Endothelial cell of umbilical vein (primary cell): ENCODE measurements at regions not wholly inside any gene's neighbourhood (a gene's known extent, or its start where the extent isn't known, plus 50 kb on each side); places are given as distances from the start of the nearest gene placed in this dataset.

Experiments used
- BruUV-seq: library from RNA; stranded (reverse); fragments of 400-500 nt; replicated peaks from 2 replicates; lab custom pipeline; 2021; lab: Mats Ljungman, UMichigan
- CTCF ChIA-PET: fragments of 300-600, 350-600 bp; sonication (Branson Sonifier 250); formaldehyde crosslinking; loops from one replicate; lab custom pipeline; 2021; ENCODE audit warnings: antibody characterized with exemption, inconsistent platforms; lab: Charles Lee
- POLR2A ChIA-PET: fragments of 300-600, 350-600 bp; sonication (Branson Sonifier 250); formaldehyde crosslinking; loops from one replicate; lab custom pipeline; 2021; ENCODE audit warnings: antibody characterized with exemption, inconsistent platforms; lab: Charles Lee
- DNase-seq: peaks from one replicate; pipeline ENCODE4 v3.0.0-alpha.2; 2011; ENCODE audit warnings: low read depth, low spot score
- FAIRE-seq: peaks from 2 replicates; lab custom pipeline; 2011; peaks lifted over from hg19 to GRCh38; lab: Jason Lieb, UNC
- H2AFZ ChIP-seq: 2 replicates; pipeline ENCODE4 v1.6.0; 2012; ENCODE audit warnings: low read depth, low read length, control low read depth, inconsistent platforms
- H3K27ac ChIP-seq: 2 replicates; pipeline ENCODE4 v1.5.1; 2011; ENCODE audit warnings: low read depth, mild to moderate bottlenecking, control low read depth, low read length, moderate library complexity; ENCODE audit not compliant: insufficient read depth
- H3K27me3 ChIP-seq, 2 experiments: 2 replicates each; pipeline versions ENCODE4 v1.6.0 to v1.6.1; 2011; ENCODE audit warnings: low read length in 2 of 2, mixed read lengths in 1 of 2; ENCODE audit not compliant: control insufficient read depth in 2 of 2, insufficient read depth in 2 of 2
- H3K36me3 ChIP-seq, 2 experiments: 2 replicates in 1 of 2; 3 replicates in 1 of 2; pipeline ENCODE4 v1.5.1; 2011; ENCODE audit warnings: low read length in 2 of 2, mild to moderate bottlenecking in 1 of 2, moderate library complexity in 1 of 2; ENCODE audit not compliant: control insufficient read depth in 2 of 2, insufficient read depth in 2 of 2; ENCODE audit errors: extremely low read depth in 1 of 2
- H3K4me1 ChIP-seq: 3 replicates; pipeline ENCODE4 v1.5.1; 2011; ENCODE audit warnings: mild to moderate bottlenecking, low read length; ENCODE audit not compliant: control insufficient read depth, insufficient read depth; ENCODE audit errors: extremely low read depth
- H3K4me2 ChIP-seq: 2 replicates; pipeline ENCODE4 v1.6.1; 2011; ENCODE audit warnings: low read length, control low read depth, mixed read lengths; ENCODE audit not compliant: insufficient read depth
- H3K4me3 ChIP-seq, 3 experiments: fragments of 200-600 bp in 1 of 3; sonication (generic), shearing (Covaris generic) in 1 of 3; replicated peaks in 1 of 3; 2 replicates each; pipeline ENCODE4 v1.5.1; 2011 to 2016; ENCODE audit warnings: control low read depth in 3 of 3, low read length in 3 of 3, mild to moderate bottlenecking in 2 of 3, inconsistent platforms in 1 of 3, low read depth in 1 of 3, moderate library complexity in 1 of 3; ENCODE audit not compliant: insufficient read depth in 1 of 3
- H3K79me2 ChIP-seq: 2 replicates; pipeline ENCODE4 v1.6.0; 2012; ENCODE audit warnings: low read length, inconsistent platforms; ENCODE audit not compliant: control insufficient read depth, insufficient read depth
- H3K9ac ChIP-seq: replicated peaks from 2 replicates; pipeline ENCODE3; 2011; ENCODE audit warnings: low read length, control low read depth; ENCODE audit not compliant: insufficient read depth; ENCODE audit errors: extremely low read depth
- H3K9me1 ChIP-seq: replicated peaks from 3 replicates; pipeline ENCODE4 v1.6.0; 2011; ENCODE audit warnings: mild to moderate bottlenecking, low read length; ENCODE audit not compliant: control insufficient read depth, insufficient read depth; ENCODE audit errors: extremely low read depth
- H3K9me3 ChIP-seq: replicated peaks from 2 replicates; pipeline ENCODE4 v1.5.1; 2012; ENCODE audit warnings: low read length, inconsistent platforms; ENCODE audit not compliant: control insufficient read depth, insufficient read depth
- H4K20me1 ChIP-seq: replicated peaks from 2 replicates; pipeline ENCODE3; 2011; ENCODE audit warnings: mild to moderate bottlenecking, low read length; ENCODE audit not compliant: control insufficient read depth, insufficient read depth; ENCODE audit errors: extremely low read depth
- CTCF ChIP-seq, 2 donors: IDR thresholded peaks; 1 replicate in 1 of 2; 2 replicates in 1 of 2; pipeline ENCODE4 v1.5.1; 2011; ENCODE audit warnings: low read length in 2 of 2, mild to moderate bottlenecking in 2 of 2, moderate library complexity in 2 of 2, control low read depth in 1 of 2, inconsistent platforms in 1 of 2, low read depth in 1 of 2; ENCODE audit not compliant: insufficient read depth in 1 of 2; ENCODE audit errors: extremely low read depth in 1 of 2
- EZH2 ChIP-seq: IDR thresholded peaks from 2 replicates; pipeline ENCODE4 v1.6.1; 2012; ENCODE audit warnings: borderline replicate concordance, low read depth, mild to moderate bottlenecking, moderate library complexity, low read length, inconsistent platforms; ENCODE audit not compliant: severe bottlenecking
- FOS ChIP-seq: IDR thresholded peaks from 2 replicates; pipeline ENCODE4 v1.6.1; 2011; ENCODE audit warnings: mild to moderate bottlenecking, low read length, moderate library complexity, borderline replicate concordance; ENCODE audit not compliant: insufficient read depth
- GATA2 ChIP-seq: IDR thresholded peaks from 2 replicates; pipeline ENCODE4 v1.7.0; 2011; ENCODE audit warnings: low read depth, mild to moderate bottlenecking, moderate library complexity, mixed read lengths, low read length; ENCODE audit not compliant: insufficient read length, insufficient read depth
- JUN ChIP-seq: IDR thresholded peaks from 2 replicates; pipeline ENCODE4 v1.6.1; 2011; ENCODE audit warnings: borderline replicate concordance, low read depth; ENCODE audit not compliant: insufficient read length, insufficient read depth
- MAX ChIP-seq: IDR thresholded peaks from 2 replicates; pipeline ENCODE4 v1.6.1; 2011; ENCODE audit not compliant: insufficient read depth, insufficient read length
- MYC ChIP-seq: IDR thresholded peaks from one replicate; pipeline ENCODE4 v1.6.1; 2011; ENCODE audit warnings: mild to moderate bottlenecking, low read depth, low read length
- POLR2A ChIP-seq: IDR thresholded peaks from 2 replicates; pipeline ENCODE4 v1.6.1; 2012; ENCODE audit warnings: low read depth, mild to moderate bottlenecking, control low read depth, low read length
- POLR2AphosphoS5 ChIP-seq: IDR thresholded peaks from 2 replicates; pipeline ENCODE4 v1.6.1; 2012; ENCODE audit warnings: low read depth, mild to moderate bottlenecking, control low read depth, low read length, moderate library complexity; ENCODE audit not compliant: insufficient read depth
- dilution Hi-C: fragments of 300-500 bp; cut with MboI; formaldehyde crosslinking; loops from one replicate; pipeline ENCODE4 v1.15.0; 2019; ENCODE audit warnings: low sequenced_read_pairs; ENCODE audit not compliant: extremely low pct_ligation_motif_present
- intact Hi-C: fragments of 100-400 bp; cut with micrococcal nuclease; formaldehyde crosslinking; loops from one replicate; pipeline ENCODE4 v1.10.0; 2022

- ChIA-PET CTCF (no interaction called here), POLR2A (no interaction called here)
- DNase-seq, result no peak
- Histone ChIP-seq H3K9me3 (no peaks in the 10 kb centered on the region), H3K27ac (no peak overlapping the region), H3K36me3 (no peaks in the 10 kb centered on the region), H3K79me2 (no peaks in the 10 kb centered on the region), H4K20me1 (no peaks in the 10 kb centered on the region), H3K4me3 (no peak overlapping the region), H3K9ac (no peak overlapping the region), H3K27me3 (no peaks in the 10 kb centered on the region), H3K9me1 (no peaks in the 10 kb centered on the region), H3K4me2 (no peak overlapping the region), H2AFZ (no peak overlapping the region), H3K4me1 (no peaks in the 10 kb centered on the region)
- dilution Hi-C loops, result no loop called here
- FAIRE-seq, result no peak
- BruUV-seq, result no TSS peak
- TF ChIP-seq EZH2, result no peak
- no peak for TF ChIP-seq JUN
- TF ChIP-seq FOS, result no peak
- no peak for TF ChIP-seq POLR2AphosphoS5
- no peak for TF ChIP-seq MYC
- TF ChIP-seq POLR2A, result no peak
- no peak for TF ChIP-seq MAX
- no peak for TF ChIP-seq GATA2
- no peak for TF ChIP-seq CTCF (IDR thresholded peaks at IDR 0.05; ENCODE audit: extremely low read depth in 1 of 2, insufficient read depth in 1 of 2, low read depth in 1 of 2, low read length in 2 of 2)
- intact Hi-C loops, result no loop called here
These were observed 114.8 kb upstream of the MIR17HG start for GRCh38 chr13:91232716-91233115.
